ENCODE measurements at regions not wholly inside any gene's neighbourhood (a gene's known extent, or its start where the extent isn't known, plus 50 kb on each side); places are given as distances from the start of the nearest gene placed in this dataset.

GRCh38 chr5:88948746-88949600 lies 66.0 kb upstream of the MEF2C start:
- FAIRE-seq (no peak), DNase-seq (ENCODE audit: low read depth, low spot score) (no peak)
- no peaks in the 10 kb centered on the region for H3K9me3 ChIP-seq (replicated peaks; ENCODE audit: control insufficient read depth, insufficient read depth, low read length)
- no peaks in the 10 kb centered on the region for H3K27me3 ChIP-seq (ENCODE audit: control insufficient read depth in 2 of 2, insufficient read depth in 2 of 2, low read length in 2 of 2)
- BruUV-seq (replicated peaks): no TSS peak
- no peak overlapping the region for H3K27ac ChIP-seq (ENCODE audit: insufficient read depth, low read depth, low read length)
- no peak overlapping the region for H3K9ac ChIP-seq (replicated peaks; ENCODE audit: extremely low read depth, insufficient read depth, low read length)
- H3K9me1 ChIP-seq (replicated peaks; ENCODE audit: control insufficient read depth, extremely low read depth, insufficient read depth, low read length): no peaks in the 10 kb centered on the region
- TF ChIP-seq POLR2AphosphoS5 (IDR thresholded peaks at IDR 0.05; ENCODE audit: insufficient read depth, low read depth, low read length): no peak
- no peak for TF ChIP-seq CTCF (IDR thresholded peaks at IDR 0.05; ENCODE audit: extremely low read depth in 1 of 2, insufficient read depth in 1 of 2, low read depth in 1 of 2, low read length in 2 of 2)
- no peak for TF ChIP-seq JUN (IDR thresholded peaks at IDR 0.05; ENCODE audit: borderline replicate concordance, insufficient read depth, insufficient read length, low read depth)
- no peak for TF ChIP-seq EZH2 (IDR thresholded peaks at IDR 0.05; ENCODE audit: borderline replicate concordance, low read depth, low read length, severe bottlenecking)
- no peak for TF ChIP-seq MYC (IDR thresholded peaks at IDR 0.05; ENCODE audit: low read depth, low read length)
- TF ChIP-seq MAX (IDR thresholded peaks at IDR 0.05; ENCODE audit: insufficient read depth, insufficient read length): no peak
- no peak for TF ChIP-seq GATA2 (IDR thresholded peaks at IDR 0.05; ENCODE audit: insufficient read depth, insufficient read length, low read depth, low read length)
- no peak for TF ChIP-seq FOS (IDR thresholded peaks at IDR 0.05; ENCODE audit: borderline replicate concordance, insufficient read depth, low read length)
- H2AFZ ChIP-seq (ENCODE audit: low read depth, low read length): no peak overlapping the region
- H3K36me3 ChIP-seq (ENCODE audit: control insufficient read depth in 2 of 2, extremely low read depth in 1 of 2, insufficient read depth in 2 of 2, low read length in 2 of 2): no peaks in the 10 kb centered on the region
- POLR2A ChIA-PET: no interaction called here
- H3K4me1 ChIP-seq (ENCODE audit: control insufficient read depth, extremely low read depth, insufficient read depth, low read length): no peaks in the 10 kb centered on the region
- dilution Hi-C loops (cut with MboI; ENCODE audit: extremely low pct_ligation_motif_present, low sequenced_read_pairs): no loop called here
- H3K4me3 ChIP-seq (replicated peaks in 1 of 3; ENCODE audit: insufficient read depth in 1 of 3, low read depth in 1 of 3, low read length in 3 of 3): no peak overlapping the region
- no peak overlapping the region for H3K4me2 ChIP-seq (ENCODE audit: insufficient read depth, low read length)
- intact Hi-C loops (cut with micrococcal nuclease): no loop called here
- no peaks in the 10 kb centered on the region for H3K79me2 ChIP-seq (ENCODE audit: control insufficient read depth, insufficient read depth, low read length)
- CTCF ChIA-PET: interaction anchor here (1.1 to 1.8 kb wide), 4 partner anchors 12 to 221 kb away, joined by 4 to 5 read pairs (median 4); no protein-coding TSS in a partner anchor
- H4K20me1 ChIP-seq (replicated peaks; ENCODE audit: control insufficient read depth, extremely low read depth, insufficient read depth, low read length): no peaks in the 10 kb centered on the region

Measured in endothelial cell of umbilical vein (primary cell).